ENCODE measurements at regions not wholly inside any gene's neighbourhood (a gene's known extent, or its start where the extent isn't known, plus 50 kb on each side); places are given as distances from the start of the nearest gene placed in this dataset.

- TF ChIP-seq CTCF (conservative IDR thresholded peaks at IDR 0.05; ENCODE audit: low read length) (no peak), EZH2phosphoT487 (IDR thresholded peaks at IDR 0.05; ENCODE audit: borderline replicate concordance) (no peak)
Observed at GRCh38 chr2:47631792-47632398, 61.1 kb upstream of the KCNK12 start.

Data from Loucy (cell line).